Skeletal muscle satellite cell (primary cell): ENCODE measurements at regions not wholly inside any gene's neighbourhood (a gene's known extent, or its start where the extent isn't known, plus 50 kb on each side); places are given as distances from the start of the nearest gene placed in this dataset.
A peak's percentile ranks its signal among the peaks of the same experiment; 100 is the strongest.
"Not testable (repeated sequence)": the region's sequence is repeated elsewhere in the genome, so short reads cannot be mapped to it uniquely, and the experiment has no call there.

Experiments used
- H3K27me3 ChIP-seq: 2 replicates; pipeline ENCODE4 v1.7.0; 2013; ENCODE audit warnings: low read length; ENCODE audit not compliant: control insufficient read depth, insufficient read depth
- H3K36me3 ChIP-seq: 2 replicates; pipeline ENCODE4 v1.7.0; 2013; ENCODE audit warnings: mild to moderate bottlenecking, control low read depth, low read length; ENCODE audit not compliant: insufficient read depth
- H3K4me1 ChIP-seq: 2 replicates; pipeline ENCODE4 v1.7.0; 2013; ENCODE audit warnings: low read length; ENCODE audit not compliant: control insufficient read depth, insufficient read depth
- H3K4me2 ChIP-seq: 2 replicates; pipeline ENCODE4 v1.7.0; 2013; ENCODE audit warnings: mild to moderate bottlenecking, low read length
- H3K4me3 ChIP-seq: 2 replicates; pipeline ENCODE4 v1.7.0; 2013; ENCODE audit warnings: low read length
- H3K9ac ChIP-seq: 2 replicates; pipeline ENCODE4 v1.7.0; 2013; ENCODE audit warnings: mild to moderate bottlenecking, low read depth, low read length, moderate library complexity
- H3K9me3 ChIP-seq: replicated peaks from 2 replicates; pipeline ENCODE4 v1.7.0; 2013; ENCODE audit warnings: mild to moderate bottlenecking, control low read depth, low read length

DNA sequence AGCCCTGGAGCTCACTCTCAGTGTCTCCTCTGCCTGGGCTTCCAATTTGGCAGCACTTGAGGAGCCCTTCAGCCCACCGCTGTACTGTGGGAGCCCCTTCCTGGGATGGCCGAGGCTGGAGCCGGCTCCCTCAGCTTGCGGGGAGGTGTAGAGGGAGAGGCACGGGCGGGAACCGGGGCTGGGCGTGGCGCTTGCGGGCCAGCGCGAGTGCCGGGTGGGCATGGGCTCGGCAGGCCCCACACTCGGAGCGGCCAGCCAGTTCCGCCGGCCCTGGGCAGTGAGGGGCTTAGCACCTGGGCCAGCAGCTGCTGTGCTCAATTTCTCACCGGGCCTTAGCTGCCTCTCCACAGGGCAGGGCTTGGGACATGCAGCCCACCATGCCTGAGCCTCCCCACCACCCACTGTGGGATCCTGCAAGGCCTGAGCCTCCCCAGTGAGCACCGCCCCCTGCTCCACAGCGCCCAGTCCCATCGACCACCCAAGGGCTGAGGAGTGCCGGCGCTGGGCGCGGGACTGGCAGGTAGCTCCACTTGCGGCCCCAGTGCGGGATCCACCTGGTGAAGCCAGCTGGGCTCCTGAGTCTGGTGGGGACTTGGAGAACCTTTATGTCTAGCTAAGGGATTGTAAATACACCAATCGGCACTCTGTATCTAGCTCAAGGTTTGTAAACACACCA, 65.1 kb upstream of the ROPN1B start:
- H3K36me3 ChIP-seq, H3K4me2 ChIP-seq, H3K27me3 ChIP-seq, H3K9ac ChIP-seq, H3K4me3 ChIP-seq, H3K4me1 ChIP-seq, H3K9me3 ChIP-seq: not testable (repeated sequence)

DNA sequence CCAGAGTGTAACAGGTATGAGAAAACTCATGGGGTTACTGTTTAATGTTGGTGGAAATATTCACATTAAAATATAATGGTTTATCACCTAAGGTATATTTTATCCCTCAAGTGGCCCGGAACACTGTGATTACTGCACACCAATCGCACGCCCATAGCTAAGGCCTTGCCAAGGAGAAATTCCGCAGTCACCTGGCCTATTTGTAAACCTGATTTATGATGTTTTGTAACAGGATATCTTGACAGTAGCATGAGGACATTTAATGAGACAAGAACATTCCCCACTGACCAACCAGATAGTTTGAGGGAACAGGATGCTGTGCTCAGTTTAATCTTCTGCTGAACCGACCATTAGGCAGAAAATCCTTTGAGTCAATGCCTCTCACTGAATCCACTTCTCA, 61.7 kb upstream of the ROPN1B start:
- not testable (repeated sequence) for H3K9me3 ChIP-seq

GRCh38 chr3:125910851-125911250, 58.1 kb upstream of the ROPN1B start:
- not testable (repeated sequence) for H3K4me3 ChIP-seq, H3K9ac ChIP-seq, H3K27me3 ChIP-seq, H3K4me1 ChIP-seq, H3K36me3 ChIP-seq, H3K4me2 ChIP-seq, H3K9me3 ChIP-seq

More for the DNA sequence above, 61.7 kb upstream of the ROPN1B start:
- H3K9ac ChIP-seq, H3K27me3 ChIP-seq, H3K4me1 ChIP-seq, H3K4me2 ChIP-seq, H3K4me3 ChIP-seq, H3K36me3 ChIP-seq: not testable (repeated sequence)

- not testable (repeated sequence) for H3K4me1 ChIP-seq, H3K36me3 ChIP-seq, H3K27me3 ChIP-seq, H3K9me3 ChIP-seq
- Histone ChIP-seq H3K9ac (peak overlapping the region; percentile 89), H3K4me2 (peak overlapping the region; percentile 94), H3K4me3 (peak overlapping the region; percentile 80)
These were observed 54.2 kb upstream of the ROPN1B start for GRCh38 chr3:125914608-125915436.

DNA sequence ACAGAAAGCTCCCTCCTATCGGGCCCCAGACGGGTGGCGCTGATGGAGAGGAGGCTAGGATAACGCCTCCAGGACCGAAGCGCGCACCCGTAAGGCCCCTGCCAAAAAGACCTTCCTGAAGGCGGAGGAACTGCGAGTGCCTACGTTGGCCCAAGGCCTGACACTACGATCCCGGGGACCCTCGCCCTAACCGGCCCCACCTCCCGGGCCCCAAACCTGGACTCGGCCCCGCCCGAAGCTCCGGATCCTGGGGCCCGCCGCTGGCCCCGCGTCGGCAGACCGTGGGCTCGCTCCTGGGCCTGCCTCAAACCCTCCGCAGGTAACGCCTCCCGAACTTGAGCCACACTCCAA, 53.6 kb upstream of the ROPN1B start:
- not testable (repeated sequence) for H3K4me1 ChIP-seq
- H3K4me3 ChIP-seq = peak overlapping the region; percentile 80
- peak overlapping the region; percentile 94 for H3K4me2 ChIP-seq

DNA sequence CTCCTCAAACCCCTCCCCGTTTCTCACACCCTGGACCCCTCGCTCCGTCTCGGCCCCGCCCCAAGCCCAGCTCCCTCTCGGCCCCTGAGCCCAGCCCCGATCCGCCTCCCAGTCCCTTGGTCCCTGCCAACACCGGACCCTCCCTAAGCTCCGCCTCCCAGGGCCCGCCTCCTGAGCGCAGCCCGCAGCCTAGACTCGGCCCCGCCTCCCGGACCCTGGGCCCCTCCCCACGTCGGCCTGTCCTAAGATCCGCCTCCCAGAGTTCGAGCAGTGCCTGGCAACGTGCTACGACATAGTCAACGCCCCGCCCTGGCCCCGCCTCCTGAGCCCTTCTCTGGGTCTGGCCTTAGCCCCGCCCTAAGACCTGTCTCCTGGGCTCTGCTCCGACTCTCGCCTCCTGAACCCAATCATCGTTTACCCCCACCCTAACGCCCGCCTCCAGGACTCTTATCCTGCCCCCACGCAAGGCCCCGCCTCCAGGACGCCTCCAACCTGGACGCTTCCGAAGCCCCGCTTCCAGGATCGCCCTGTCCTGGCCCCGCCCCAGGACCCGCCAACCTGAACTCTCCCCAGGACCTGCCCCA, 53.1 kb upstream of the ROPN1B start:
- H3K27me3 ChIP-seq, H3K4me1 ChIP-seq, H3K9me3 ChIP-seq, H3K36me3 ChIP-seq: not testable (repeated sequence)
- peak overlapping the region; percentile 94 for H3K4me2 ChIP-seq
- peak overlapping the region; percentile 80 for H3K4me3 ChIP-seq
- peak overlapping the region; percentile 89 for H3K9ac ChIP-seq

More for the DNA sequence above, 53.6 kb upstream of the ROPN1B start:
- not testable (repeated sequence) for H3K27me3 ChIP-seq, H3K9me3 ChIP-seq, H3K36me3 ChIP-seq
- H3K9ac ChIP-seq = peak overlapping the region; percentile 89

- H3K4me3 ChIP-seq = peak overlapping the region; percentile 93
- H3K4me1 ChIP-seq = peaks cover 2% of the 10 kb centered on the region
- peak overlapping the region; percentile 96 for H3K9ac ChIP-seq
- no peaks in the 10 kb centered on the region for H3K27me3 ChIP-seq
- no peaks in the 10 kb centered on the region for H3K36me3 ChIP-seq
- H3K4me2 ChIP-seq = peak overlapping the region; percentile 97
- H3K9me3 ChIP-seq = no peaks in the 10 kb centered on the region
These were observed 52.5 kb upstream of the ROPN1B start for GRCh38 chr3:125916376-125916978.

- not testable (repeated sequence) for H3K36me3 ChIP-seq, H3K27me3 ChIP-seq, H3K4me1 ChIP-seq, H3K9me3 ChIP-seq
- H3K4me3 ChIP-seq = peak overlapping the region; percentile 93
- H3K9ac ChIP-seq = peak overlapping the region; percentile 96
- H3K4me2 ChIP-seq = peak overlapping the region; percentile 97
These were observed 51.9 kb upstream of the ROPN1B start for GRCh38 chr3:125917020-125917549.

DNA sequence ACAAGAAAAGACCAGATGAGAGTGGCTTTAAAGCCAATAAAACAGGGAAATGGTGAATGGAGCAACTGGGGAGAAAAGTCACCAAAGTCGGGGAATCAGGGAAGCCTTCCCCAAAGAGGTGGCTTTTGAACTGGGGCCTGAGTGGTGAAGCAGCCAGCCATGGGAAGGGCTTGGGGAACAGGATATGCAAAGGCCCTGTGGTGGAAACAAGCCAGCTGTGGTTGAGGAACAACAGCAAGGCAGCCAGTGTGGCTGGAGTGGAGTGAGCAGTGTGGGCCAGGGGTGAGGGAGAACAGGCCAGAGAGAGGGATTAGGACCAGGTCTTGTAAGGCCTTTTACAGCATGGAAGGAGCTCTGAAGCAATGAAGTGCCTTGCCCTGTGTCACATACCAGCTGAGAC, 51.0 kb upstream of the ROPN1B start:
- not testable (repeated sequence) for H3K4me1 ChIP-seq, H3K9me3 ChIP-seq, H3K27me3 ChIP-seq, H3K9ac ChIP-seq, H3K36me3 ChIP-seq, H3K4me2 ChIP-seq, H3K4me3 ChIP-seq

- not testable (repeated sequence) for H3K36me3 ChIP-seq, H3K27me3 ChIP-seq, H3K4me1 ChIP-seq
These were observed 50.5 kb upstream of the ROPN1B start for GRCh38 chr3:125918451-125918850.

GRCh38 chr3:125918866-125919265, 50.1 kb upstream of the ROPN1B start:
- not testable (repeated sequence) for H3K9ac ChIP-seq, H3K4me3 ChIP-seq, H3K4me1 ChIP-seq, H3K27me3 ChIP-seq, H3K9me3 ChIP-seq, H3K36me3 ChIP-seq, H3K4me2 ChIP-seq

More at GRCh38 chr3:125918451-125918850, 50.5 kb upstream of the ROPN1B start:
- not testable (repeated sequence) for H3K9ac ChIP-seq, H3K4me2 ChIP-seq, H3K4me3 ChIP-seq, H3K9me3 ChIP-seq
